ENCODE measurements at regions not wholly inside any gene's neighbourhood (a gene's known extent, or its start where the extent isn't known, plus 50 kb on each side); places are given as distances from the start of the nearest gene placed in this dataset.

DNA sequence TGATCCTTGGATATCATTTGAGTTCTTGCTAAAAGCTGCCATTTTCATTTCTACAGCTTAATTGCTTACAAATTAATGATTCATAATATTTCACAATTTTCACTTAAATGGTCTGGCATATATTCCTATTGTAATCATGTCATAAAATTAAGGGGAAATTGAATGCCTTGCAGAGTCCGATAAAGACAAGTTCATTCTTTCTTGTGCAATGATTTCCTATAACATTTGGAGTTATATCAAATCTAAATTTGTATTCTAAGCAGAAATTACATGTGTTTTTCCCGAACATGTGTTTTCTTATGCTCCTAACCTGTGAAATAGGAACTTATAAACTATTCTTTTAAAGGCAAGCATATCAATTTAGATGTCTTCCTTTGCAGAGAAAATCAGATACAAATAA lies 118.3 kb upstream of the CYYR1 start:
- H3K4me1 ChIP-seq: no peaks in the 10 kb centered on the region
- intact Hi-C loops (cut with DNase I; ENCODE audit: low total_unique reads): no loop called here
- H3K4me3 ChIP-seq: no peak overlapping the region
- H3K9me3 ChIP-seq: peaks cover 0 to 16% (median 13%) of the 10 kb centered on the region in 4 donors
- no peak for DNase-seq
- no peaks in the 10 kb centered on the region for H3K36me3 ChIP-seq
- no peak overlapping the region for H3K27ac ChIP-seq
- no peaks in the 10 kb centered on the region for H3K27me3 ChIP-seq
- 63 to 91% (median 83%) methylated on average over 2 of the region's 2 CpGs for WGBS, 5 donors
- no peak for TF ChIP-seq CTCF (IDR thresholded peaks at IDR 0.05)
- no peak for TF ChIP-seq POLR2AphosphoS5 (IDR thresholded peaks at IDR 0.05)
- no peak for TF ChIP-seq POLR2A (IDR thresholded peaks at IDR 0.05)
- no peak for TF ChIP-seq EP300 (IDR thresholded peaks at IDR 0.05)

GRCh38 chr21:26686705-26687104 lies 113.6 kb upstream of the CYYR1 start:
- WGBS, 5 donors: 74 to 93% (median 84%) methylated on average over 6 of the region's 6 CpGs
- no peak for DNase-seq
- Histone ChIP-seq H3K27ac (no peak overlapping the region), H3K27me3 (no peaks in the 10 kb centered on the region), H3K36me3 (no peaks in the 10 kb centered on the region), H3K4me1 (no peaks in the 10 kb centered on the region), H3K4me3 (no peak overlapping the region), H3K9me3 (peaks cover 0 to 16% (median 13%) of the 10 kb centered on the region in 4 donors)
- intact Hi-C loops (cut with DNase I; ENCODE audit: low total_unique reads): no loop called here
- TF ChIP-seq POLR2A (IDR thresholded peaks at IDR 0.05): no peak
- TF ChIP-seq EP300 (IDR thresholded peaks at IDR 0.05): no peak
- no peak for TF ChIP-seq POLR2AphosphoS5 (IDR thresholded peaks at IDR 0.05)
- TF ChIP-seq CTCF (IDR thresholded peaks at IDR 0.05): no peak

DNA sequence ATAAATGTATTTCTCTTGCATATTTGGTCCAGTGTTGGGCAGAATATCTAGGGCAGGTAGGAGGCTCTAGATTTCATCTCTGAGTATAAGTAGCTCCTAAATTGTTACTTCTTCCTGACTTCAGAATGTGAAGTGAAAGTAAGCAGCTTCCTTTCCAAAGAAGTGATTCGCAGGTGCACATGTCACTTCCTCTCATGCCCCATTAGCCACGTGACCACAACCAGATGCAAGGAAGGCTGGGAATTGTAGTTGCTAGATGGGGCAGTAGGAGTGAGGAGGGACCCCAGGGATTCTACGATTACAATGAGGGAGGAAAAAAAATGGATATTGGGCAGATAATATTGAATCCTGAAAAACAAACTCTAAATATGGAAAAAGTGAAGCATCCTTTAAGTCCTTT lies 113.2 kb upstream of the CYYR1 start:
- Histone ChIP-seq H3K4me3 (no peak overlapping the region), H3K27me3 (no peaks in the 10 kb centered on the region), H3K36me3 (no peaks in the 10 kb centered on the region), H3K4me1 (no peaks in the 10 kb centered on the region), H3K9me3 (peaks cover 0 to 16% (median 13%) of the 10 kb centered on the region in 4 donors), H3K27ac (no peak overlapping the region)
- DNase-seq: peak in 1 of 2 donors; percentile 31
- 36 to 70% (median 39%) methylated on average over 3 of the region's 3 CpGs for WGBS, 5 donors
- no peak for TF ChIP-seq EP300 (IDR thresholded peaks at IDR 0.05)
- TF ChIP-seq POLR2AphosphoS5 (IDR thresholded peaks at IDR 0.05): no peak
- TF ChIP-seq CTCF (IDR thresholded peaks at IDR 0.05): no peak
- TF ChIP-seq POLR2A (IDR thresholded peaks at IDR 0.05): no peak
- intact Hi-C loops (cut with DNase I; ENCODE audit: low total_unique reads): no loop called here

- no peak for DNase-seq
- Histone ChIP-seq H3K27ac (no peak overlapping the region), H3K36me3 (no peaks in the 10 kb centered on the region), H3K4me1 (no peaks in the 10 kb centered on the region), H3K9me3 (peaks cover 0 to 8% (median 4%) of the 10 kb centered on the region in 4 donors), H3K27me3 (no peaks in the 10 kb centered on the region), H3K4me3 (no peak overlapping the region)
- 40 to 56% (median 43%) methylated on average over 4 of the region's 4 CpGs for WGBS, 5 donors
- no peak for TF ChIP-seq POLR2A (IDR thresholded peaks at IDR 0.05)
- intact Hi-C loops (cut with DNase I; ENCODE audit: low total_unique reads): no loop called here
Measured at GRCh38 chr21:26684889-26685288, 111.8 kb upstream of the CYYR1 start.

- intact Hi-C loops (cut with DNase I; ENCODE audit: low total_unique reads): no loop called here
- no peak for DNase-seq
- Histone ChIP-seq H3K27ac (no peak overlapping the region), H3K36me3 (no peaks in the 10 kb centered on the region), H3K4me3 (no peak overlapping the region), H3K27me3 (no peaks in the 10 kb centered on the region), H3K9me3 (no peaks in the 10 kb centered on the region), H3K4me1 (no peaks in the 10 kb centered on the region)
- TF ChIP-seq POLR2A (IDR thresholded peaks at IDR 0.05) (no peak), EP300 (IDR thresholded peaks at IDR 0.05) (no peak), POLR2AphosphoS5 (IDR thresholded peaks at IDR 0.05) (no peak), CTCF (IDR thresholded peaks at IDR 0.05) (no peak)
- 66 to 82% (median 75%) methylated on average over 2 of the region's 2 CpGs for WGBS, 5 donors
Measured at GRCh38 chr21:26683996-26684395, 110.9 kb upstream of the CYYR1 start.

All from stomach (tissue), 8 donors.